ENCODE measurements at regions not wholly inside any gene's neighbourhood (a gene's known extent, or its start where the extent isn't known, plus 50 kb on each side); places are given as distances from the start of the nearest gene placed in this dataset.

DNA sequence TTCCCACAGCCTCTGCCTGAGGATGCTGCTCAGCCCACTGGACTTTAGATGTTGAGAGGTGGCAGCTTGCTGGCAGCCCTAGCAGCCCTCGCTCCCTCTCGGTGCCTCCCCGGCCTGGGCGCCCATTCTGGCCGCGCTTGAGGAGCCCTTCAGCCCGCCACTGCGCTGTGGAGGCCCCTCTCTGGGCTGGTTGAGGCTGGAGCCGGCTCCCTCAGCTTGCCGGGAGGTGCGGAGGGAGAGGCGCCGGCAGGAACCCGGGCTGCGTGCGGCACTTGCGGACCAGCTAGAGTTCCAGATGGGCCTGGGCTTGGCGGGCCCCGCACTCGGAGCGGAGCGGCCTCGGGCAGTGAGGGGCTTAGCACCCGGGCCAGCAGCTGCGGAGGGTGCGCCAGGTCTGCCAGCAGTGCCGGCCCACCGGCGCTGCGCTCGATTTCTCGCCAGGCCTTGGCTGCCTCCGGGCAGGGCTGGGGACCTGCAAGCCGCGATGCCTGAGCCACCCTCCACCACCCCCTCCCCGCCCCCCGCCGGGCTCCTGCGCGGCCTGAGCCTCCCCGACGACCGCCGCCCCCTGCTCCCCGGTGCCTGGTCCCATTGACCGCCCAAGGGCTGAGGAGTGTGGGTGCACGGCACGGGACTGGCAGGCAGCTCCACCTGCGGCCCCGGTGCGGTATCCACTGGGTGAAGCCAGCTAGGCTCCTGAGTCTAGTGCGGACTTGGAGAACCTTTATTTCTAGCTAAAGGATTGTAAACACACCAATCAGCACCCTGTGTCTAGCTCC, 446.2 kb downstream of the INSC start:
- H3K79me2 ChIP-seq (ENCODE audit: control insufficient read depth, insufficient read depth, low read length) = no peaks in the 10 kb centered on the region
- ATAC-seq = no peak
- H3K27ac ChIP-seq (ENCODE audit: extremely low read depth, low read depth, low read length) = no peak overlapping the region
- no peak overlapping the region for H2AFZ ChIP-seq (ENCODE audit: low read depth, low read length)
- no peaks in the 10 kb centered on the region for H4K20me1 ChIP-seq (replicated peaks; ENCODE audit: control insufficient read depth, insufficient read depth, low read length)
- no peak overlapping the region for H3K9ac ChIP-seq (ENCODE audit: insufficient read depth in 1 of 2, low read depth in 2 of 2, low read length in 2 of 2)
- WGBS (ENCODE audit: insufficient coverage, low coverage, missing lambda C conversion rate) = 4% methylated on average over 27 of the region's 52 CpGs
- peaks cover 2 to 26% of the 10 kb centered on the region in 2 experiments; a peak in 3 of 5 replicates for H3K27me3 ChIP-seq (ENCODE audit: control insufficient read depth in 2 of 2, insufficient read depth in 2 of 2, low read length in 2 of 2)
- no peak for DNase-seq (ENCODE audit: extremely low read depth in 1 of 4, low spot score in 3 of 4)
- ChIA-PET CTCF (ENCODE audit: low intra/inter-chr PET ratio) (no interaction called here), POLR2A (no interaction called here)
- H3K4me2 ChIP-seq (ENCODE audit: insufficient read depth, low read length) = no peak overlapping the region
- no TSS peak for BruUV-seq (replicated peaks)
- no peak overlapping the region for H3K4me3 ChIP-seq
- intact Hi-C loops (cut with micrococcal nuclease) = no loop called here
- TF ChIP-seq, protein P1, sequence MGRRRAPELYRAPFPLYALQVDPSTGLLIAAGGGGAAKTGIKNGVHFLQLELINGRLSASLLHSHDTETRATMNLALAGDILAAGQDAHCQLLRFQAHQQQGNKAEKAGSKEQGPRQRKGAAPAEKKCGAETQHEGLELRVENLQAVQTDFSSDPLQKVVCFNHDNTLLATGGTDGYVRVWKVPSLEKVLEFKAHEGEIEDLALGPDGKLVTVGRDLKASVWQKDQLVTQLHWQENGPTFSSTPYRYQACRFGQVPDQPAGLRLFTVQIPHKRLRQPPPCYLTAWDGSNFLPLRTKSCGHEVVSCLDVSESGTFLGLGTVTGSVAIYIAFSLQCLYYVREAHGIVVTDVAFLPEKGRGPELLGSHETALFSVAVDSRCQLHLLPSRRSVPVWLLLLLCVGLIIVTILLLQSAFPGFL (CRISPR knock-in tag; IDR thresholded peaks at IDR 0.05) = no peak
- TF ChIP-seq TCF7 (IDR thresholded peaks at IDR 0.05; ENCODE audit: borderline replicate concordance) (no peak), SP1 (CRISPR knock-in tag; IDR thresholded peaks at IDR 0.05) (no peak), MCM3 (IDR thresholded peaks at IDR 0.05) (no peak), NFXL1 (CRISPR knock-in tag; IDR thresholded peaks at IDR 0.05) (no peak), HDAC8 (tag; IDR thresholded peaks at IDR 0.05) (no peak), SMC3 (conservative IDR thresholded peaks at IDR 0.05; ENCODE audit: insufficient read depth, low read depth, low read length) (no peak), NONO (IDR thresholded peaks at IDR 0.05; ENCODE audit: low read depth in 2 of 2, low read length in 1 of 2) (no peak)
- no peaks in the 10 kb centered on the region for H3K9me3 ChIP-seq (replicated peaks; ENCODE audit: control insufficient read depth, insufficient read depth, low read depth, low read length)
- FAIRE-seq = no peak
- no peaks in the 10 kb centered on the region for H3K36me3 ChIP-seq (ENCODE audit: control insufficient read depth, insufficient read depth, low read length)
- no peaks in the 10 kb centered on the region for H3K9me1 ChIP-seq (ENCODE audit: control insufficient read depth, insufficient read depth, low read length)
- no peaks in the 10 kb centered on the region; a peak in 1 of 5 replicates for H3K4me1 ChIP-seq (replicated peaks in 1 of 2; ENCODE audit: control insufficient read depth in 2 of 2, insufficient read depth in 2 of 2, low read length in 2 of 2)
- in situ Hi-C loops (cut with MboI) = no loop called here
